Liver (tissue), 8 donors: ENCODE measurements at regions not wholly inside any gene's neighbourhood (a gene's known extent, or its start where the extent isn't known, plus 50 kb on each side); places are given as distances from the start of the nearest gene placed in this dataset.

ENCODE experiments used
- DNase-seq: peaks from one replicate; pipeline ENCODE4 v3.0.0-alpha.2; 2017; ENCODE audit warnings: low spot score
- H3K27ac ChIP-seq, 2 donors: one replicate each; pipeline ENCODE4 v1.7.0; 2013; ENCODE audit warnings: inconsistent platforms in 2 of 2, low read length in 2 of 2, control low read depth in 1 of 2, low read depth in 1 of 2, mild to moderate bottlenecking in 1 of 2
- H3K27me3 ChIP-seq, 4 donors: one replicate each; pipeline versions ENCODE4 v1.6.1 to v1.7.0; 2013; ENCODE audit warnings: low read length in 3 of 4, inconsistent platforms in 1 of 4, mild to moderate bottlenecking in 1 of 4, moderate library complexity in 1 of 4; ENCODE audit not compliant: control insufficient read depth in 4 of 4, insufficient read depth in 4 of 4
- H3K36me3 ChIP-seq, 4 donors: one replicate each; pipeline versions ENCODE4 v1.6.1 to v1.7.0; 2013; ENCODE audit warnings: low read length in 3 of 4, mild to moderate bottlenecking in 3 of 4, low read depth in 1 of 4, moderate library complexity in 1 of 4; ENCODE audit not compliant: control insufficient read depth in 4 of 4, insufficient read depth in 3 of 4
- H3K4me1 ChIP-seq, 4 donors: one replicate each; pipeline versions ENCODE4 v1.6.1 to v1.7.0; 2013; ENCODE audit warnings: low read length in 3 of 4, mild to moderate bottlenecking in 3 of 4, moderate library complexity in 1 of 4; ENCODE audit not compliant: control insufficient read depth in 4 of 4, insufficient read depth in 4 of 4
- H3K4me3 ChIP-seq, 3 donors: one replicate each; pipeline versions ENCODE4 v1.6.1 to v1.7.0; 2013; ENCODE audit warnings: low read length in 3 of 3, control low read depth in 1 of 3, low read depth in 1 of 3, mild to moderate bottlenecking in 1 of 3
- H3K9ac ChIP-seq, 2 donors: one replicate each; pipeline ENCODE4 v1.7.0; 2013; ENCODE audit warnings: low read length in 2 of 2, mild to moderate bottlenecking in 2 of 2, moderate library complexity in 2 of 2, control low read depth in 1 of 2, low read depth in 1 of 2
- H3K9me3 ChIP-seq, 4 donors: one replicate each; pipeline versions ENCODE4 v1.6.1 to v1.7.0; 2013; ENCODE audit warnings: low read length in 3 of 4; ENCODE audit not compliant: control insufficient read depth in 4 of 4
- ATF3 ChIP-seq: IDR thresholded peaks from 2 replicates; pipeline ENCODE4 v1.6.1; 2016; ENCODE audit warnings: antibody characterized with exemption
- CTCF ChIP-seq: fragments of 150-350 bp; IDR thresholded peaks from 2 replicates; pipeline ENCODE4 v1.5.1; 2017; ENCODE audit warnings: improper control_type of control experiment, low read depth, low read length; ENCODE audit not compliant: missing input control
- FOXA1 ChIP-seq: IDR thresholded peaks from 2 replicates; pipeline ENCODE4 v1.6.1; 2016; ENCODE audit warnings: antibody characterized with exemption
- FOXA2 ChIP-seq: IDR thresholded peaks from 2 replicates; pipeline ENCODE4 v1.6.1; 2016; ENCODE audit warnings: antibody characterized with exemption
- GABPA ChIP-seq, 2 donors: IDR thresholded peaks in 1 of 2; conservative IDR thresholded peaks in 1 of 2; 2 replicates each; pipeline ENCODE4 v1.6.1; 2016; ENCODE audit warnings: antibody characterized with exemption in 2 of 2, mild to moderate bottlenecking in 1 of 2, moderate library complexity in 1 of 2
- HNF4A ChIP-seq, 2 donors: conservative IDR thresholded peaks; 2 replicates each; pipeline ENCODE4 v1.6.1; 2016; ENCODE audit warnings: antibody characterized with exemption in 2 of 2, mild to moderate bottlenecking in 2 of 2
- HNF4G ChIP-seq: IDR thresholded peaks from 2 replicates; pipeline ENCODE4 v1.6.1; 2016; ENCODE audit warnings: antibody characterized with exemption
- MAX ChIP-seq: IDR thresholded peaks from 2 replicates; pipeline ENCODE4 v1.6.1; 2016; ENCODE audit warnings: antibody characterized with exemption
- NR2F2 ChIP-seq: IDR thresholded peaks from 2 replicates; pipeline ENCODE4 v1.6.1; 2016; ENCODE audit warnings: antibody characterized with exemption
- REST ChIP-seq: IDR thresholded peaks from 2 replicates; pipeline ENCODE4 v1.6.1; 2016; ENCODE audit warnings: antibody characterized with exemption, mild to moderate bottlenecking
- YY1 ChIP-seq: IDR thresholded peaks from 2 replicates; pipeline ENCODE4 v1.6.1; 2016; ENCODE audit warnings: antibody characterized with exemption, mild to moderate bottlenecking
- ZBTB33 ChIP-seq: IDR thresholded peaks from 2 replicates; pipeline ENCODE4 v1.6.1; 2016; ENCODE audit warnings: antibody characterized with exemption
- WGBS: extraction: QIAGEN DNeasy Blood & Tissue Kit; methylation state at CpG from one replicate; pipeline ENCODE4 v1.1.7; 2013; 5-methylcytosine and 5-hydroxymethylcytosine counted together
- donor health status: healthy.
- donor health status: healthy.
- donor health status: healthy.
- donor health status: healthy.
- donor health status: healthy.

- Histone ChIP-seq H3K9me3 (no peaks in the 10 kb centered on the region), H3K36me3 (no peaks in the 10 kb centered on the region), H3K4me1 (no peaks in the 10 kb centered on the region), H3K4me3 (no peak overlapping the region), H3K27me3 (no peaks in the 10 kb centered on the region), H3K9ac (no peak overlapping the region), H3K27ac (no peak overlapping the region)
- 78% methylated on average over 7 of the region's 7 CpGs for WGBS
- DNase-seq, result no peak
- no peak for TF ChIP-seq ZBTB33
Measured at GRCh38 chr11:19359221-19360000, 118.7 kb upstream of the E2F8 start.

GRCh38 chr11:19357943-19358342, 117.2 kb upstream of the E2F8 start:
- WGBS, result 93% methylated on average over 3 of the region's 3 CpGs
- no peaks in the 10 kb centered on the region for H3K9me3 ChIP-seq
- H3K9ac ChIP-seq, result no peak overlapping the region
- H3K4me1 ChIP-seq, result no peaks in the 10 kb centered on the region
- DNase-seq, result no peak
- no peak overlapping the region for H3K27ac ChIP-seq
- TF ChIP-seq HNF4G, result no peak
- no peak for TF ChIP-seq FOXA2
- no peak for TF ChIP-seq YY1
- TF ChIP-seq NR2F2, result no peak
- TF ChIP-seq MAX, result no peak
- no peak for TF ChIP-seq ATF3
- no peak for TF ChIP-seq FOXA1
- TF ChIP-seq REST, result no peak
- TF ChIP-seq HNF4A (conservative IDR thresholded peaks at IDR 0.05), result no peak
- no peak for TF ChIP-seq GABPA (IDR thresholded peaks at IDR 0.05 in 1 of 2, conservative IDR thresholded peaks at IDR 0.05 in 1 of 2)
- no peak for TF ChIP-seq CTCF
- H3K36me3 ChIP-seq, result no peaks in the 10 kb centered on the region
- H3K4me3 ChIP-seq, result no peak overlapping the region
- H3K27me3 ChIP-seq, result no peaks in the 10 kb centered on the region
